Testis (tissue), 2 donors: ENCODE measurements at regions not wholly inside any gene's neighbourhood (a gene's known extent, or its start where the extent isn't known, plus 50 kb on each side); places are given as distances from the start of the nearest gene placed in this dataset.
"Not testable (repeated sequence)": the region's sequence is repeated elsewhere in the genome, so short reads cannot be mapped to it uniquely, and the experiment has no call there.

Experiments used
- POLR2A ChIP-seq: fragments of 450-650 bp; IDR thresholded peaks from one replicate; pipeline ENCODE4 v1.6.1; 2017; ENCODE audit warnings: antibody characterized with exemption, mild to moderate bottlenecking, moderate library complexity
- TF ChIP-seq, protein P1 (sequence below), 3 experiments: fragments of 450-650 bp in 2 of 3; fragments of 200-600 bp in 1 of 3; sonication (generic) in 1 of 3; IDR thresholded peaks; one replicate each; pipeline ENCODE4 v1.5.1; 2016 to 2019; ENCODE audit warnings: antibody characterized with exemption in 3 of 3, mild to moderate bottlenecking in 2 of 3, moderate library complexity in 1 of 3

DNA sequence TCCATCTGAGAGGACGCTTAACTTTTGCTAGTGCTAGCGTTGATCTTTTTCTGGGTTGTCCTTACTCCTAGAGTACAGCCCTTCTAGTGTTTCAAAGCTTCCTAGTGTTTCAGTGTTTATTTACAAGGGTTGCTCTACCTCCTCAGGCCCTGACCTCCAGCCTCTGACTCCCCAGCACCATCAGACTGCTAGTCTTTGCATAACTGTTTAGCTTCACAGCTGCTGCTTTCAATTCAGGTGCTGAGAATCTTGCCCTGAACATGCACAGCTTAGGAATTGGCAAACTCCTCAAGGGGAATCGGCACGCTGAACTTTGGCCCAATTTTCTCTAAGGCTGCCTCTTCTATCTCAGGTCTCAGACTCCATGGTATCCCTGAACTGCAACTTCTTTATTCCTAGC is 52.9 kb downstream of the OR52B4 start:
- TF ChIP-seq POLR2A: not testable (repeated sequence)
- TF ChIP-seq, protein P1, sequence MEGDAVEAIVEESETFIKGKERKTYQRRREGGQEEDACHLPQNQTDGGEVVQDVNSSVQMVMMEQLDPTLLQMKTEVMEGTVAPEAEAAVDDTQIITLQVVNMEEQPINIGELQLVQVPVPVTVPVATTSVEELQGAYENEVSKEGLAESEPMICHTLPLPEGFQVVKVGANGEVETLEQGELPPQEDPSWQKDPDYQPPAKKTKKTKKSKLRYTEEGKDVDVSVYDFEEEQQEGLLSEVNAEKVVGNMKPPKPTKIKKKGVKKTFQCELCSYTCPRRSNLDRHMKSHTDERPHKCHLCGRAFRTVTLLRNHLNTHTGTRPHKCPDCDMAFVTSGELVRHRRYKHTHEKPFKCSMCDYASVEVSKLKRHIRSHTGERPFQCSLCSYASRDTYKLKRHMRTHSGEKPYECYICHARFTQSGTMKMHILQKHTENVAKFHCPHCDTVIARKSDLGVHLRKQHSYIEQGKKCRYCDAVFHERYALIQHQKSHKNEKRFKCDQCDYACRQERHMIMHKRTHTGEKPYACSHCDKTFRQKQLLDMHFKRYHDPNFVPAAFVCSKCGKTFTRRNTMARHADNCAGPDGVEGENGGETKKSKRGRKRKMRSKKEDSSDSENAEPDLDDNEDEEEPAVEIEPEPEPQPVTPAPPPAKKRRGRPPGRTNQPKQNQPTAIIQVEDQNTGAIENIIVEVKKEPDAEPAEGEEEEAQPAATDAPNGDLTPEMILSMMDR (IDR thresholded peaks at IDR 0.05): not testable (repeated sequence)
